GM18511 (cell line): ENCODE measurements at regions not wholly inside any gene's neighbourhood (a gene's known extent, or its start where the extent isn't known, plus 50 kb on each side); places are given as distances from the start of the nearest gene placed in this dataset.

Experiments
- ATAC-seq: cut with Tn5 transposase; IDR thresholded peaks from one replicate; pipeline ENCODE4 v1.9.1; 2021; ENCODE audit warnings: mild to moderate bottlenecking, moderate library complexity; ENCODE audit not compliant: unreplicated experiment

- ATAC-seq, result no peak
Observed at GRCh38 chr2:217061916-217062505, 202.1 kb upstream of the TNP1 start.

- no peak for ATAC-seq
Observed at GRCh38 chr2:217060951-217061547, 201.2 kb upstream of the TNP1 start.

DNA sequence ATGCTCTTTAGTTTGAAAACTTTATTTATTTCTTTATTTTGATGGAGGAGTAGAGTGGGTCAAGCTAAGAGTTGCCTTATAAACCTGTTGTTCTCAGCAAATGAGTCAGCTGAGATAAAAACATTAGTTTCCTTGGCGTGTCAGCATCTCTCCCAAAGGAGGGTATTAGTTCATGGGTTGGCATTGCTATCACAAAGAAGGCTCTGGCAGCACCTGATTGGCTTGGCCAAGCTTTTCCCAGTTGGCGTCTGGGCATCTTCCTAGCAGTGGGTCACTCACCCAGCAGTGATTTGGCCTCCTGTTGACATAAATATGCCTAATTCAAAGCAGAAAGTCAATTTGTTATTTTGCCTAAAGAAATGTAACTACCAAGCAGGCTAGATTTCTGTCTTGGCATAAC, 200.7 kb upstream of the TNP1 start:
- no peak for ATAC-seq

- ATAC-seq, result no peak
Observed at GRCh38 chr2:217058791-217059755, 199.2 kb upstream of the TNP1 start.

DNA sequence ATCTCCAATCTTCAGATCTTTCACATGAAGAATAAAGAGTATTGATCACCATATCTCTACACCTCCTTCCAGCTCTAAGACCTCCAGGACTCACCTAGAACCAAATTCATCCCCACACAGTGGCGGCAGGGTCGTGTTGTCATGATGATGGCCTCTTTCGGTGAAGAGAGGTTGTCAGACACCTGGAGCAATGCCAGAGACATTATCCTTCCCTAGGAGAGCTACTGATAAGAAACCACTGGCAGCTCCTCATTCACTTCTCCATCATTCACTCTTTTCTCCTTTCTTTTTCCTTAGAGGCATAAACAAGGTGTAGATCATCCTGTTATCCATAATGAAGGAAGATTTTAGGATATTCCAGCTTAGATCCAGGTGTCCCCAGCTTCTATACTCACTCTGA, 197.9 kb upstream of the TNP1 start:
- ATAC-seq, result no peak

GRCh38 chr2:217055624-217056023, 195.8 kb upstream of the TNP1 start:
- ATAC-seq, result no peak

GRCh38 chr2:217054791-217055190, 194.9 kb upstream of the TNP1 start:
- no peak for ATAC-seq

GRCh38 chr2:217052856-217053577, 193.2 kb upstream of the TNP1 start:
- no peak for ATAC-seq

DNA sequence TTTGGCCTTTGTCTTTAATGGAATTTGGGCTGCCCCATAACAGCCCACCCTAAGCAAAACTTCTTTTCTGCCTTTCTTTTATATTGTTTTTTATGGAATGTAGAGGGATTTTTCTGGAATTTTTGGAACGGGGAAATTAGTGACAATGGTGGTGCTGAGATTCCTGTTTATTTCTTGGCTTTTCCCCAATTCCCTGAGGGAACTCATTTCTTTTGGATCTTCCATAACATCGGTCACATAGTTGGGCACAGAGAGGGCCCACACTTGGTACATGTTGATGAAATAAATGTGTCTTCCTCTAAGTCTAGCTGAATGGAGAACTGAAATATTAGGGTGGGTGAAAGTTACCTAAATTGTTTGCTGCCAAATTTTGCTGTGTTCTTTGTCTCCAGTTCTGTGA, 191.6 kb upstream of the TNP1 start:
- no peak for ATAC-seq

GRCh38 chr2:217049956-217050355, 190.1 kb upstream of the TNP1 start:
- no peak for ATAC-seq

- no peak for ATAC-seq
Observed at GRCh38 chr2:217049422-217049821, 189.6 kb upstream of the TNP1 start.

DNA sequence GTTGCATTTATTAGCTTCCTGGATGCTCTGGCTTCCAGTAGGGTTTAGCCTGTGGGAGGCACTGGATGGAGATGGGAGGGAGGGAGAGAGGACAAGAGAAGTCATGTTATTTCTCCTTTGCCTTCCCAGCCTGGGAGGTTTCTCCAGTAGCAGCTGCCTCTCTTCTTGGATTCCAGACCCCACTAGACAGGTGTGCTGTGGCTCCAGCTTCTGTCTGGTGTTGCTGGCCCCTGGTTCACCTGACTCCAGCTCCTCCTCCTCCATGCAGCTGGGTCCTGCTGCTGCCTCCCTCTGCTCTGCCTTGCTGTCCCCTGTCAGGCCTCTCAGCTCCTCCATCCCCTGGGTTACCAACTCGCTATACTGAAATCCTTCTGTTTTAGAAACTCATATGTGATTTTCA, 188.9 kb upstream of the TNP1 start:
- ATAC-seq, result no peak

DNA sequence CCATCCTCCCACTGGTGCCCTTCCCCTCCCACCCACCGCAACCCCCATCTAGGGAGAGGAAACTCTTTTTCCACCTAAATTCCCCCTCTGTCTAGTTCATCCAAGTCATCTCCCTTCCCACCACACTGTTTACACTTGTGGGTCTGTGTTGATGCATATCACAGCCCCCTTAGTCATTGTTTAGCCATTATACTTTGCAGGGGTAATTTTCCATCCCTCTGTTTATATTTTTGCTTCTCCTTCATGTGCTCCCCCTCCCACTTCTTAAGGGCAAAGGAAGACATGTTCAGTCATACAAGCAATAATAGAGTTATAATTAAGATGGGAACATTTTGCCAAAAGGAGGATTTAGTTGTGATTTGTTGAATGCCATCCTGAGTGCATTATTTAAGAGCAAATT, 187.8 kb upstream of the TNP1 start:
- ATAC-seq, result no peak

- ATAC-seq, result no peak
Observed at GRCh38 chr2:217047209-217047608, 187.3 kb upstream of the TNP1 start.

GRCh38 chr2:217045700-217046475, 186.0 kb upstream of the TNP1 start:
- ATAC-seq, result no peak

GRCh38 chr2:217040099-217040498, 180.2 kb upstream of the TNP1 start:
- ATAC-seq, result no peak

DNA sequence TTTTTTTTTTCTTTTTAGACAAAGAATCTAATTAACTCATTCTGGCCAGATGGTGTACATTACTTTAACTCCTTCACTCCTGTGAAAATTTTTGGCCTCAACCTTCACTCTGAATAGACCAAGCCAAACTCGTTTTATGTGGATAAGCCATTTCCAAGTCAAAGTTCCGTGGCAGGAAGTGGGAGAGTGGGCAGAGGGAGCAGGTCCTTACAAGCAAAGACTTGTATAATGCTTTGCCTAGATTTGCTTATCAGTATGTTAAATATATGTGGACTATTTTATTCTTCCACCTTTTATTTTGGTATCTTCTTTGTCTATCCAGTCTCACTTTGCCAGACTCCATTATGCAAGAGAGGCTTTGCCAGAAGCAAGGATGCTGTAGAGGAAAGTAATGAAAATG, 178.1 kb upstream of the TNP1 start:
- ATAC-seq, result no peak

DNA sequence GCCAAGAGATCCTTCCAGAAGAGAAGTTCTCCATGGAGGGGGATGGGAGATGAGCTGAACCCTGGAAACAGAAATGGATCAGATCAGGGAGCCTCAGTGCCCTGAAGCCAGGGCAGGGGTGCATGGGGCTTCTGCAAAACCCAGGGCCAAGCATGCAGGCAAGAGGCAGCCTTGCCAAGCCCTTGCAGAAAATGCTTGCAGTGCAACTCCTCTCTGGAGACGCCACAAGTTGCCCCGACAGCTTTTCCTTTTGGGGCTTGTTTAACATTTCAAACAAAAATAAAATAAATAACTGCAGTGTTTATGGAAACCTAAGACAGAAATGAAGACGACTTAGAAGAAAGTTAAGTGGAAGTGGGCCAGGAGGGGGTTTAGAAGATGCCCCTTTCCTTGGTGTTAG, 177.5 kb upstream of the TNP1 start:
- no peak for ATAC-seq

DNA sequence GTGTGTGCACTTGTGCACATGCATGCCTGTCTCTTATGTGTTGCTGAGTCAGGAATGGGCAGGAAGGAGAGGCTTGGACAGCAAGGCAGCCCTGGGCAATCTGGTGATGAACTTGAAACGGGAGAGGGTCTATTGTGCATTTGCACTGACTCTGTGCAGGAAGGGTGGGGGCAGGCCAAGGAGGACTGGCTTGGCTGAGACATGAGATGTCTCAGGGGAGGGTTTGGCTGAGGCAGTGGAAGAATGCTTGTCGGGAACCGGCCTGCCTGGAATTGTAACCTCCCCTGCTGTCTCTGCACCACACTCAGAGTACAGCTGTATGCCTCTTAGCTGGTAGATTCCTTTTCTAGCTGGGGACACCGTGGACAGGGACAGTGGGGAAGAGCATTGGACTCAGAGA, 176.1 kb upstream of the TNP1 start:
- no peak for ATAC-seq

GRCh38 chr2:217033186-217033585, 173.3 kb upstream of the TNP1 start:
- no peak for ATAC-seq

GRCh38 chr2:217031445-217031844, 171.6 kb upstream of the TNP1 start:
- ATAC-seq, result no peak
